NCI-H345 (cell line): ENCODE measurements at regions not wholly inside any gene's neighbourhood (a gene's known extent, or its start where the extent isn't known, plus 50 kb on each side); places are given as distances from the start of the nearest gene placed in this dataset.

Source experiments
- DNase-seq: peaks from one replicate; lab custom pipeline; 2025; lab: John Stamatoyannopoulos, UW

- DNase-seq, result no peak
These were observed 54.2 kb downstream of the FOXI1 start for GRCh38 chr5:170159947-170160346.

DNA sequence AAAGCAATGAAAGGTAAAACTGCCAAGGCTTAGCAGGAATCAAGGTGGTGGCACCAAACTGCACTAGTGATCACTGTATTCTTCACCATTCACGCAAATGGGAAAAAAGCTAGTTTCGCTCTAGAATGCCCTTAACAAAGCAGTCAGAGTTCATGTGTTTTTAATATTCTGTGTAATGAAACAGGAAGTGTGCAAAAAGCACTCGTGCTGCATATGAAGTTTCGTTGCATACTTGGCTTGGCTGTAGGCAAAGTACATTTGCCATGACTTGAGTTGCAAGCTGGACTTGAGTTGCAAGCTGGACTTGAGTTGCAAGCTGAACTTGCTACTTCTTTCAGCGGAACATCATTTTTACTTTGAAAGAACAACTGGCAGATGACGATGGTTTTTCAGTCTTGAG lies 55.4 kb downstream of the FOXI1 start:
- DNase-seq, result no peak

- DNase-seq, result no peak
These were observed 57.1 kb downstream of the FOXI1 start for GRCh38 chr5:170162631-170163321.

GRCh38 chr5:170164087-170164486 lies 58.4 kb downstream of the FOXI1 start:
- DNase-seq, result no peak

- no peak for DNase-seq
These were observed 59.2 kb downstream of the FOXI1 start for GRCh38 chr5:170164921-170165320.

GRCh38 chr5:170166101-170166500 lies 60.4 kb downstream of the FOXI1 start:
- no peak for DNase-seq

- DNase-seq, result no peak
These were observed 62.3 kb downstream of the FOXI1 start for GRCh38 chr5:170168002-170168401.

- DNase-seq, result no peak
These were observed 63.1 kb downstream of the FOXI1 start for GRCh38 chr5:170168797-170169196.

DNA sequence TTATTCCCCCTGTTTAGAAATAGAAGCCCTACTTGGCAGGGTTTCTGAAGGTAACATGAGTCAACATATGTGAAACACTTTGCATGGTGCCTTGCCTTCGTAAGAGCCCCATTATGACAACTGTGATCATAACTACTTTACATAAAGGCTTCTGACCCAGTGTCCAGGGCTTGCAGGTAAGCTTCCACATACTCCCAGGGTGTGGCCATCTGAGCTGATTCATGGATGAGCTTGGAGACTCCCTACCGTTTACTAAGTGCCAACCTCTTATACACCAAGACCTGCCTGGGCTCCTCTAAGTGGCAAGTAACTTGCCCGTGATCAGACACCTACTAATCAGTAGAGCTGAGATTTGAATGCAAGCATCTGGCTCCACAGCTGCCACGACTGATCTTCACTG lies 62.8 kb upstream of the C5orf58 start:
- no peak for DNase-seq

- DNase-seq, result no peak
These were observed 61.0 kb upstream of the C5orf58 start for GRCh38 chr5:170171811-170172210.

- DNase-seq, result no peak
These were observed 59.6 kb upstream of the C5orf58 start for GRCh38 chr5:170173227-170173626.

DNA sequence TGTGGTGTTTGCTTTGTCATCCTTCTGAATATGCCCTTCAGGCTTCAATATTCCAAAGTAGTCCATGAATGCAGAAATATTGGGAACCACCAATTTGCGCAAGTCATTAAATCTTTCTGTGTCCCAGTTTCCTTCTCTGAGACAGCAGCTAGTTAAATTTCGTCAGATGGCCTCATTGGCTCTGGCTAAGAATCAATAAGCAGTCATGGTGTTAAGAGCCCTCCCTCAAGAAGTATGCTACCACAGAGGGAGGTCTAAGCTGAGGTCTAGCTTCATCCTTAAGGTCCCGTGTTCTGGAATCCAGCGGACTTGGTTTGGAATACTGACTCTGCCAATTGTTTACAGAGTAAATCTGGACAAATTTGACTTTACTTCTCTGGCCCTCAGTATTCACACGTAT lies 59.1 kb upstream of the C5orf58 start:
- no peak for DNase-seq

GRCh38 chr5:170176916-170177315 lies 55.9 kb upstream of the C5orf58 start:
- DNase-seq, result peak; percentile 40

- no peak for DNase-seq
These were observed 54.0 kb upstream of the C5orf58 start for GRCh38 chr5:170178814-170179213.

GRCh38 chr5:170179626-170180025 lies 53.2 kb upstream of the C5orf58 start:
- DNase-seq, result no peak

DNA sequence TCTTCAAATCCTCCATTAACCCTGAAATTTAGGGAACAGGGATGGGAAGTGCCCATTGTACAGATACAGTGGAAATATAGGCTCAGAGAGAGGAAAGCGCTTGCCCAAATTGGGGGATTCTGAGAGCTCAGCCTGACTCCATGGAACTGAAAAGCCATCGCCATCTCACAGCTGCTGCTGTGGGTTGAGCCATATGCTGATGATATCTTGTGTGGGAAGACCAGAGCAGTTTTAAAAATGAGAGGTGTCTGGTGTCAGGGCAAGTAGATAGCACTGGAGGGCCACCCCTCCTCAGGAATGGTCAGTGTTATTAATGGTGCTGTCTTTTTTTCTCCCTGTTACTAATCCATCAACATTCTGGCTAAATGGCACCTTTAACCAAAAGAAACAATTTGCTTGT lies 50.9 kb upstream of the C5orf58 start:
- DNase-seq, result no peak

DNA sequence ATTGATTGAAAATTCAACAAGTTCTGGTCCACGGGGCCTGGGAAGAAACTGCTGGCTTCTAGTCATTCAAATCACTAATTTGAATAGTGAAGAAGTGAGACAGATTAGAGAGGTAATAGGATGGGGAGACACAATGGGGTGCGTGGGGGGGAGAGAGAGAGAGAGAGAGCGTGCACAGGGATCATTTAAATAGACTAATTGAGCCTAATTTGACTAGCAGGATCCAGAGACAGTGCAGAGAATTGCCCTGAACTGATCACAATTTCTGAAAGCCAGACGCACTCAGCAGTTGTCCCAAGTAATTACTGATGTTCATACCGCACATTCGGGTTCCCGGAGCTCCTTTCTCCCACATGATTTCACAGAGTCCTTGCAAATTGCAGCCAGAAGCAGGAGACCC lies 50.3 kb upstream of the C5orf58 start:
- DNase-seq, result no peak
